OCI-LY1 (cell line): ENCODE measurements at regions not wholly inside any gene's neighbourhood (a gene's known extent, or its start where the extent isn't known, plus 50 kb on each side); places are given as distances from the start of the nearest gene placed in this dataset.

ENCODE experiments used
- H2AFZ ChIP-seq: fragments of 200-600 bp; sonication (generic), shearing (Covaris generic); 2 replicates; pipeline ENCODE4 v1.6.0; 2014; ENCODE audit warnings: antibody characterized with exemption, mild to moderate bottlenecking, low read length
- H3F3A ChIP-seq: fragments of 200-600 bp; sonication (generic), shearing (Covaris generic); 2 replicates; pipeline ENCODE4 v1.6.0; 2014; ENCODE audit warnings: mild to moderate bottlenecking, antibody characterized with exemption, low read length, moderate library complexity; ENCODE audit not compliant: insufficient read depth
- H3K27ac ChIP-seq: fragments of 200-600 bp; sonication (generic); 2 replicates; pipeline ENCODE4 v1.5.1; 2014; ENCODE audit warnings: low read length, mixed run types, mild to moderate bottlenecking, low read depth; ENCODE audit not compliant: poor library complexity, severe bottlenecking
- H3K27me3 ChIP-seq: fragments of 200-600 bp; sonication (generic); 2 replicates; pipeline ENCODE4 v1.6.0; 2014; ENCODE audit warnings: antibody characterized with exemption, mild to moderate bottlenecking, low read length, moderate library complexity; ENCODE audit not compliant: insufficient read depth
- H3K36me3 ChIP-seq: fragments of 200-600 bp; sonication (generic); 2 replicates; pipeline ENCODE4 v1.6.1; 2014; ENCODE audit warnings: mild to moderate bottlenecking, antibody characterized with exemption, low read length, moderate library complexity, mixed read lengths; ENCODE audit not compliant: insufficient read depth
- H3K4me1 ChIP-seq: fragments of 200-600 bp; sonication (generic); 2 replicates; pipeline ENCODE4 v1.5.1; 2014; ENCODE audit warnings: mild to moderate bottlenecking, low read length, moderate library complexity; ENCODE audit not compliant: insufficient read depth, severe bottlenecking
- H3K4me2 ChIP-seq: fragments of 200-600 bp; sonication (generic), shearing (Covaris generic); 2 replicates; pipeline ENCODE4 v1.6.1; 2014; ENCODE audit warnings: low read length
- H3K4me3 ChIP-seq: fragments of 200-600 bp; sonication (generic); 2 replicates; pipeline ENCODE4 v1.5.1; 2014; ENCODE audit warnings: low read length, low read depth, mild to moderate bottlenecking, mixed read lengths; ENCODE audit not compliant: poor library complexity, severe bottlenecking
- H3K79me2 ChIP-seq: fragments of 200-600 bp; shearing (Covaris generic); 2 replicates; pipeline ENCODE4 v1.6.1; 2016; ENCODE audit warnings: mixed run types, low read length, mixed read lengths; ENCODE audit not compliant: insufficient read depth
- H3K9ac ChIP-seq: fragments of 200-600 bp; sonication (generic), shearing (Covaris generic); 2 replicates; pipeline ENCODE4 v1.6.1; 2014; ENCODE audit warnings: mild to moderate bottlenecking, low read length, mixed read lengths
- H3K9me2 ChIP-seq: fragments of 200-600 bp; sonication (generic), shearing (Covaris generic); 2 replicates; pipeline ENCODE4 v1.6.1; 2014; ENCODE audit warnings: low read depth, mild to moderate bottlenecking, low read length, mixed read lengths
- H3K9me3 ChIP-seq: fragments of 200-600 bp; shearing (Covaris generic); 2 replicates; pipeline ENCODE4 v1.6.1; 2014; ENCODE audit warnings: low read length, mixed read lengths
- H4K20me1 ChIP-seq: fragments of 200-600 bp; sonication (generic), shearing (Covaris generic); 2 replicates; pipeline ENCODE4 v1.6.0; 2016; ENCODE audit warnings: mild to moderate bottlenecking, low read length; ENCODE audit not compliant: insufficient read depth
- EZH2 ChIP-seq: fragments of 200-600 bp; sonication (generic), shearing (Covaris generic); IDR thresholded peaks from 2 replicates; pipeline ENCODE4 v1.8.0; 2017; ENCODE audit warnings: borderline replicate concordance, mixed run types, mild to moderate bottlenecking, antibody characterized with exemption, low read length, moderate library complexity, mixed read lengths
- TF ChIP-seq, protein P1 (sequence below): fragments of 200-600 bp; sonication (generic), shearing (Covaris generic); IDR thresholded peaks from 2 replicates; pipeline ENCODE4 v1.5.1; 2017; ENCODE audit warnings: mild to moderate bottlenecking, antibody characterized with exemption, low read length, moderate library complexity, mixed read lengths

DNA sequence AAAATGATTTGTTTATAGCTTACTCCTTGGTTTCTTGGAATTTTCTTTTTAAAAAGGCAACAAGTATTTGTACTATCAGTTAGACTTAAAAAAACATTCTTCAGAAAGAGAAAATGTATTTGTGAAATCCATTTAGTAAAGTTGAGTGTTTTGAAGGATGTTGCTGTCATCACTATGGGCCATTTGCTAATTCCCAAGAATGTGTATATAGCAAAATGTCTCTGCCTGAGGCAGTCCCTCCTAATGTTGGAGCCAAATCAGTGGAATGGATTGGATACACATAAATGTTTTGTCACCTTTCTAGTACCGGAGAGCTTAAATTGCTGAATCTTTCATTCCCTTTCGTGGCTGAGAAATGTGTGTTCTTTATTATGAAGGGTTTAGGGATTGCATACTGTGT lies 890.2 kb upstream of the ZEB2 start:
- no peak overlapping the region for H3K4me3 ChIP-seq
- peaks cover 45% of the 10 kb centered on the region for H3K4me1 ChIP-seq
- peaks cover 11% of the 10 kb centered on the region for H3K36me3 ChIP-seq
- H3K9me3 ChIP-seq, result peaks cover 6% of the 10 kb centered on the region
- H3K9me2 ChIP-seq, result no peaks in the 10 kb centered on the region
- no peaks in the 10 kb centered on the region for H3K27me3 ChIP-seq
- H3K9ac ChIP-seq, result peak overlapping the region; percentile 54
- TF ChIP-seq, protein P1, sequence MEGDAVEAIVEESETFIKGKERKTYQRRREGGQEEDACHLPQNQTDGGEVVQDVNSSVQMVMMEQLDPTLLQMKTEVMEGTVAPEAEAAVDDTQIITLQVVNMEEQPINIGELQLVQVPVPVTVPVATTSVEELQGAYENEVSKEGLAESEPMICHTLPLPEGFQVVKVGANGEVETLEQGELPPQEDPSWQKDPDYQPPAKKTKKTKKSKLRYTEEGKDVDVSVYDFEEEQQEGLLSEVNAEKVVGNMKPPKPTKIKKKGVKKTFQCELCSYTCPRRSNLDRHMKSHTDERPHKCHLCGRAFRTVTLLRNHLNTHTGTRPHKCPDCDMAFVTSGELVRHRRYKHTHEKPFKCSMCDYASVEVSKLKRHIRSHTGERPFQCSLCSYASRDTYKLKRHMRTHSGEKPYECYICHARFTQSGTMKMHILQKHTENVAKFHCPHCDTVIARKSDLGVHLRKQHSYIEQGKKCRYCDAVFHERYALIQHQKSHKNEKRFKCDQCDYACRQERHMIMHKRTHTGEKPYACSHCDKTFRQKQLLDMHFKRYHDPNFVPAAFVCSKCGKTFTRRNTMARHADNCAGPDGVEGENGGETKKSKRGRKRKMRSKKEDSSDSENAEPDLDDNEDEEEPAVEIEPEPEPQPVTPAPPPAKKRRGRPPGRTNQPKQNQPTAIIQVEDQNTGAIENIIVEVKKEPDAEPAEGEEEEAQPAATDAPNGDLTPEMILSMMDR, result no peak
- TF ChIP-seq EZH2, result no peak
- no peaks in the 10 kb centered on the region for H4K20me1 ChIP-seq
- H3F3A ChIP-seq, result 0 out of 2 replicates have a peak, but pooled peaks cover 3% of the 10 kb centered on the region
- H3K79me2 ChIP-seq, result no peaks in the 10 kb centered on the region
- peak overlapping the region; percentile 28; the same call in 1 of the 2 replicates for H2AFZ ChIP-seq
- H3K4me2 ChIP-seq, result peak overlapping the region; percentile 65; the same call in 1 of the 2 replicates
- H3K27ac ChIP-seq, result peak overlapping the region; percentile 100

DNA sequence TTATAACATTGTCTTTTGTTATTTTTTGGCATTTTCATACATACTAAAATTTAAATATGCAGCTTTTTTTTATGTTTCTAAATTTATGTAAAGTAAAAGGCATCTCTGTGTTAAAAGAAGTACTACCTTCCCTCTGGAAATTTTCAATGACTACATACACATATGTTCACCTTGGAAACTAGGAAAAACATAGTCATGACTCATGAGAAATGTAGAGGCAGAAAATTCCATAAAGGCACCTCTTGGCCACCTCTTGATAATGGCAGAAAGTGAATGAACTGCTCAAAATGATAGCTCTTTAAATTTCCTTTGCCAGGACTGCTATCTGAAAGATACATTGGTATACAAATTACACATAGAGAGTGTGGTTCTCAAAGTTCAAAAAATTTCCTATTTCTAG lies 889.1 kb upstream of the ZEB2 start:
- Histone ChIP-seq H2AFZ (no peak overlapping the region), H3K9me3 (no peaks in the 10 kb centered on the region), H3F3A (0 out of 2 replicates have a peak, but pooled peaks cover 3% of the 10 kb centered on the region), H3K79me2 (no peaks in the 10 kb centered on the region), H3K4me3 (no peak overlapping the region), H3K9ac (no peak overlapping the region), H3K9me2 (no peaks in the 10 kb centered on the region), H3K4me2 (no peak overlapping the region), H3K27me3 (no peaks in the 10 kb centered on the region), H3K27ac (no peak overlapping the region), H3K4me1 (peaks cover 45% of the 10 kb centered on the region), H4K20me1 (no peaks in the 10 kb centered on the region), H3K36me3 (peaks cover 5% of the 10 kb centered on the region)
- TF ChIP-seq EZH2, result no peak
- TF ChIP-seq, protein P1, result no peak

DNA sequence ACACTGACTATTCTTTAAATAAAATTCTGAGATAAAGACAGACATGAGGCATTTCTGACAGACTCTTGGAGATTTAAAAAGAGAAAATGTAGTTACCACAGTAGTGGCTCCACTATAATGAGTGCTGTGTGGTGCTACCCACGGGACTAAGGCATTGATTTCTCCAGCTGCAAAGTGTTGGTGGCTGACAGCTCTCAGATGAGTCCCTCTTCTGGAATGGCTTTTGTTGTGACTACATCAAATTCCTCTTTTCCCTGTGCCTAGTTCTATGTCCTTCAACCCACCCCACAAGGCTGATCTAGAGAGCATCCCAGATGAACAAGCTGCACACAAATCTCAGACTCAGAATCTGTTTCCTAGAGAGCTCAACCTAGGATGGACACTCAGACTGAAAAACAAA lies 884.8 kb upstream of the ZEB2 start:
- no peaks in the 10 kb centered on the region for H3K9me2 ChIP-seq

More for the DNA sequence above, 884.8 kb upstream of the ZEB2 start:
- H3K4me3 ChIP-seq, result no peak overlapping the region
- no peaks in the 10 kb centered on the region for H3K27me3 ChIP-seq
- H3K36me3 ChIP-seq, result no peaks in the 10 kb centered on the region; the same call in 1 of the 2 replicates
- no peak overlapping the region for H3K27ac ChIP-seq
- no peaks in the 10 kb centered on the region for H3F3A ChIP-seq
- no peaks in the 10 kb centered on the region for H3K9me3 ChIP-seq
- no peaks in the 10 kb centered on the region for H3K79me2 ChIP-seq
- no peak overlapping the region for H2AFZ ChIP-seq
- no peaks in the 10 kb centered on the region for H4K20me1 ChIP-seq
- peaks cover 2% of the 10 kb centered on the region for H3K4me1 ChIP-seq
- TF ChIP-seq, protein P1, result no peak
- no peak for TF ChIP-seq EZH2
- no peak overlapping the region for H3K9ac ChIP-seq
- no peak overlapping the region for H3K4me2 ChIP-seq
